ENCODE measurements at regions not wholly inside any gene's neighbourhood (a gene's known extent, or its start where the extent isn't known, plus 50 kb on each side); places are given as distances from the start of the nearest gene placed in this dataset.
A peak's percentile ranks its signal among the peaks of the same experiment; 100 is the strongest.

GRCh38 chr13:63595811-63596210 lies 2180.2 kb upstream of the PCDH20 start:
- TF ChIP-seq CREB1 (CRISPR knock-in tag; IDR thresholded peaks at IDR 0.05; ENCODE audit: low read depth) (no peak), ZNF462 (CRISPR knock-in tag; IDR thresholded peaks at IDR 0.05) (no peak), ZNF331 (CRISPR knock-in tag; IDR thresholded peaks at IDR 0.05; ENCODE audit: low read depth) (no peak), POLR2AphosphoS5 (IDR thresholded peaks at IDR 0.05; ENCODE audit: low read depth) (no peak), ZNF114 (CRISPR knock-in tag; IDR thresholded peaks at IDR 0.05) (no peak), ETS1 (IDR thresholded peaks at IDR 0.05) (no peak), NANOG (IDR thresholded peaks at IDR 0.05; ENCODE audit: borderline replicate concordance) (no peak), EZH2phosphoT487 (IDR thresholded peaks at IDR 0.05; ENCODE audit: unreplicated experiment) (no peak), STAT1 (IDR thresholded peaks at IDR 0.05; ENCODE audit: unreplicated experiment) (no peak), JUNB (IDR thresholded peaks at IDR 0.05; ENCODE audit: unreplicated experiment) (no peak), CTCF (conservative IDR thresholded peaks at IDR 0.05; ENCODE audit: low read depth in 2 of 2) (no peak), EZH2 (IDR thresholded peaks at IDR 0.05; ENCODE audit: low read depth, unreplicated experiment) (no peak), REST (IDR thresholded peaks at IDR 0.05; ENCODE audit: unreplicated experiment) (no peak)
- H3K27ac ChIP-seq (ENCODE audit: low read depth) = no peak overlapping the region

More at GRCh38 chr13:63595811-63596210, 2180.2 kb upstream of the PCDH20 start:
- no peak overlapping the region; the same call in 1 of the 2 replicates for H3K27ac Mint-ChIP-seq
- H4K20me1 ChIP-seq (replicated peaks; ENCODE audit: insufficient read depth) = no peaks in the 10 kb centered on the region
- no peaks in the 10 kb centered on the region for H3K27me3 ChIP-seq (ENCODE audit: insufficient read depth)
- H3K4me3 ChIP-seq = no peak overlapping the region
- H3K9me3 Mint-ChIP-seq = no peaks in the 10 kb centered on the region; the same call in 2 of the 3 replicates
- no peak overlapping the region for H3K4me2 ChIP-seq
- H3K9me2 ChIP-seq (ENCODE audit: insufficient read depth) = peaks cover 8% of the 10 kb centered on the region; the same call in 1 of the 2 replicates
- H2AFZ ChIP-seq = peak overlapping the region; percentile 64; the same call in 1 of the 2 replicates
- no peaks in the 10 kb centered on the region for H3K27me3 Mint-ChIP-seq (ENCODE audit: insufficient read depth, low read depth, poor library complexity)
- no peaks in the 10 kb centered on the region for H3K36me3 ChIP-seq (ENCODE audit: insufficient read depth)
- no peaks in the 10 kb centered on the region for H3K4me1 ChIP-seq (ENCODE audit: insufficient read depth)
- no peak overlapping the region for H3K4me3 Mint-ChIP-seq
- no peaks in the 10 kb centered on the region for H3F3A ChIP-seq (replicated peaks; ENCODE audit: low read depth)
- no peaks in the 10 kb centered on the region; the same call in 2 of the 3 replicates for H3K36me3 Mint-ChIP-seq (ENCODE audit: low read depth)
- DNase-seq (ENCODE audit: low spot score) (no peak), ATAC-seq (no peak)
- peaks cover 17% of the 10 kb centered on the region for H3K4me1 Mint-ChIP-seq
- no peaks in the 10 kb centered on the region for H3K79me2 ChIP-seq (replicated peaks; ENCODE audit: insufficient read depth)

Data from GM23338 (cell line).